Hematopoietic multipotent progenitor cell treated with erythropoietin and hydrocortisone succinate and interleukin-3 and kit ligand, for 15 days (in vitro differentiated cells): ENCODE measurements at regions not wholly inside any gene's neighbourhood (a gene's known extent, or its start where the extent isn't known, plus 50 kb on each side); places are given as distances from the start of the nearest gene placed in this dataset.

Experiments used
- DNase-seq: peaks from one replicate; pipeline ENCODE4 v3.0.0-alpha.2; 2015; ENCODE audit warnings: low spot score

DNA sequence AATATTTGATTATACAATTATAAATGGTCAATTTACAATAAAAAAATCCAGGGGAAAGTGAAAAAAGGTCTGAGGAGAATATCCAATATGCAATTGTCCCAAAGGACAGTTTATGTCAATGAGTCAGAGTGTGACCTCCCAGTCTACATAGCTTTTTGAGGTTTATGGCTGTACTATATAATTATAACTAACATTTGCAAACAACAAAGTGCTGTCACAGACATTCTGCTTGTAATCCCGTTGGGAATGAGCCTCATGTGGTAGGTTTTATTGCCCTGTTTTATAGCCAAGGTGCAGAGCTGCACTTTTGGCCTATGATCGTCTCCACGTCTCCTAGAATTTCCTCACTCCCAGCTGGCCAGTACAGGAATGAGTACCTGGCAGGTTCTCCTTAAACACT lies 103.8 kb downstream of the ADSS2 start:
- DNase-seq: no peak

DNA sequence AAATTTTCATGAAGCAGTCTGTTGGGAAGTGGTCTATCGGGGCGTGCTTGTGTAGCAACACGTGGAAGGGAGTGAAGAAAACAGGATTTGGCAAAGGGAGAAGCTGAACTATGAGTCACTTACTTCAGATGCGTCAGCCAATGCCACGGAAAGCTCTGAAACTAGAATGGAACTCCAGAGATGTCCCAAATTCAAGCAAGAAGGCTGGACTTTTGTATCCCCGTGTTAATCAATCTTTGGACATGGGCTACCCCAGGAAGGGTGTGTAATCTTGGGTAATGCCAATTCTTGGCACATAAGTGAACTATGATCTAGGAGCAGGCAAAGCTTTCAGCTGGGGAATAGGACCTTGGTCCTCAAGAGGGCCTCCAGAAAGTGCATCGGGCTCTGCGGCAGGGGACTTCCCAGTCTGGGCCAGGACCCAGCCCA lies 102.6 kb downstream of the ADSS2 start:
- no peak for DNase-seq

DNA sequence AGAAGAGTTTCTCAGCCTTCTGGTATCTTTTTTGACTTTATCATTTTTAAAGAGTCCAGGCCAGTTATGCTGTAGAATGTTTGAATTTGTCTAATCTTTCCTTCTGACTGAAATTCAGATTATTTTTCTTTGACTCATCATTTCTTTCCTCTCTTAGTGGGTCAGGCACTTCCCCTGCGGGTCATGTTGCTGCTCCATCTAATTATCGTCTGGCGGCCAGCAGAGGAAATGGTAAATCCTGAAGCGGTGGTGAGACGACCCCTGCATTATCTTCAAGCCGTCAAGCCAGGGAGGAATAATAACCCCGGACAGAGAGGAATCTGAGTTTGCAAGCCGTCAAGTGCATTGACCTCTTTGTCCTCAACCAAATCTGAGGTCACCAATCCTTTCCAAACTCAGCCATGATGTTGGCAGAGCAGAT lies 102.1 kb downstream of the ADSS2 start:
- no peak for DNase-seq

DNA sequence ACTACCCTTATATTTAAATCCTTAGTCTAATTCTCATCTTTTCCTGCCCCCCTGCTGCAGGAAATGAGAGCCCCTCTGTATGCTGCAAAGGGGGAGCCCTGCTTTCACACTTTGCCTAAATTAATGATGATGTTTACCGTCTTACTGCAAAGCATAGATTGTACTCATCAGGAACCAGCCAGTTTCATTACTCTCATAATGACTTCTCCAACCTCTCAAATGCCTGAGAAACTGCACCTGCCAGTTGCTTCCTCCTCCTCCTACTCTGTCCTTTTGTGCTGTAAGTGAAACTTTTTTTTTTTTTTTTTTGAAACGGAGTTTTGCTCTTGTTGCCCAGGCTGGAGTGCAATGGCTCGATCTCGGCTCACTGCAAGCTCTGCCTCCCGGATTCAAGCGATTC lies 101.7 kb downstream of the ADSS2 start:
- no peak for DNase-seq

DNA sequence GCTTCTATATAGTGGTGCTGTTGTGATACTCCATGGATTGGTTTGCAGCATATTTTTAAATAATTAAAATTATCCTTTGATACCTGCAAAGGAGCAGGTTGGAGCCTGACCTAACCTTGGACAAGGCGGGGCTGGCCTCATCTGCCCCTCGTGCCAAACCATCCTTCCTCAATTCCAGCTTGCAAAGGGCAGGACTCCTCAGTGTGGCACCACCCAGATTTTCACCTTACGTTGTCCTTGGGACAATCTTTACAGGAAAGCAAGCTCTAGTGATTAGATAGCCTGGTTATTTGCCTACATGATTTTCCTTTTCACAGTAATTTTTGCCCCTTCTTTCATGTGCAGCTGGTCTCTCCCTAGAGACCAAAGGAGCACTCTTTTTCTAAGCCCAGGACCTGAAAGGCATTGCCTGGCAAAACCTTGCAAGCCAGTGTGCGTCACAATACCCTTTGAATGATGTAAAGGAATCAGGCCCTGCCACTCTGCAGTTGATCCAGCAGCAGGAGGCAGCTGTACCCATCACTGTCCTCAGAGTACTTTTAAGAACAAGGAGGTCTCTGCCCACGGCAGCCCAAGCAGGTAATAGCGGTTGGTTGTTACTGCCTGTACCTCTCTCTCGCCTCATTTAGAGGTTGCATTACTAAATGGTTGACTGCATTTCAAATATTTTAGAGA lies 99.4 kb downstream of the ADSS2 start:
- no peak for DNase-seq

DNA sequence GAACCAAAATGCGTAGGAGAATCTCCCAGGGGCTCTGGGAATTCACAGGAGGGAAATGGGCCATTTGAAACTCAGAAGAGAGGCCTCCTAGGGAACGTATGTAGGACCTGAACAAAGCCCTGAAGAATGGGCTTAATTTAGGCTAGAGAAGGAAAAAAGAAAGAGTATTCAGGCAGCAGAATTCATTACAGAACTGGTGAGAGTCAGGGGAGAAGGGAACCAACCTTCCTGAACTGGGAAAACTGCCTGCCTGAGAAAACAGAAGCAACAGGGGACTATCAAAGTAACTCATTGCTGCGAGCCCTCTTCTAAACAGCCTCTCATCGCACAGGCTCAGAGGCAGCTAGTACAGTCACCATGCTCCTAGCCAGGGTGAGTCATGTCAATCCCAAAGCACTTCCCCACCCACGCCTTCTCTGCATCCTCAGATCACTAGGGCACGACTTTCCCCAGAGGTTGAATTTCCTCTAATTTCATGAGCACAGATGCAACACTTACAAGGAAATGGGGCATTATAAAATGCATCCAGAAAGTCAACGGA lies 98.1 kb downstream of the ADSS2 start:
- no peak for DNase-seq

DNA sequence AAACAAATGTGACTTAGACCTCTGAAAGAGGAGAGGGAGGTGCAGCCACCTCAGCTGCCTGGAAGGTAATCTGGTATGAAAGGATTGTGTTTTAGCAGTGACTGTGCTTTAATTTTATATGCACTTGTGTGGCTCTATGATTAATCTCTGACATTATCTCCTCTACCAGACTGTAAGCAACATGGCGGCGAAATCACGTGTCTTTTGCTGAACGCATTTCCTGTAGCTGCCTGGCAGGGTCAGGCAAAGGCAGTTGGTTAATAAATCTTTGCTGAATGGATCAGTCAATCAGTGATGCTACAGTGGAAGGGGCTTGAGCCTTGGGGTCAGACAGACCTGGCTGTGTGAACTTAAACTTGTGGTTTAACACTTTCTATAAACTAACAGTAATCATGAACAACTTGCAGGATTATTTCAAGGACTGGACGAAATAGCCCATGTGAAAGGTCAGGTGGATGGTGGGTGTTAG lies 96.9 kb downstream of the ADSS2 start:
- DNase-seq: no peak

DNA sequence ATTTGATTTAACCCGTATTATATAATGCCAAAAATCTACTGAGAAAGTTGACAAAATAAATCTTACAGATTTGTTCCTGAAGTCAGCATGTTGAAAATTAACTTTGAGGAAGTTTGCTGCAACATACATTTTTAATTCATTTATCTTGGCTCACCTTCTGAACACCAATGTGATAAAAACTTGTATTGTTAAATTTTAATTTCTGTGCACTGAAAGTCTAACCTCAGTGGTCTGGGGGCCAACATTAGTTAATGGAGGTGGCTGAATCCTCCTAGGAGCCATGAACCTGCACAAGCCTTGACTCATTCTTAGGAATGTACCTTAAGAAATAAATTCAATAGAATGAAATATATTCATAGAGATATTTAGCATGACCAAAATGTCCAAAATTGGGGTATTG lies 95.3 kb downstream of the ADSS2 start:
- DNase-seq: no peak
